ENCODE measurements at regions not wholly inside any gene's neighbourhood (a gene's known extent, or its start where the extent isn't known, plus 50 kb on each side); places are given as distances from the start of the nearest gene placed in this dataset.

DNA sequence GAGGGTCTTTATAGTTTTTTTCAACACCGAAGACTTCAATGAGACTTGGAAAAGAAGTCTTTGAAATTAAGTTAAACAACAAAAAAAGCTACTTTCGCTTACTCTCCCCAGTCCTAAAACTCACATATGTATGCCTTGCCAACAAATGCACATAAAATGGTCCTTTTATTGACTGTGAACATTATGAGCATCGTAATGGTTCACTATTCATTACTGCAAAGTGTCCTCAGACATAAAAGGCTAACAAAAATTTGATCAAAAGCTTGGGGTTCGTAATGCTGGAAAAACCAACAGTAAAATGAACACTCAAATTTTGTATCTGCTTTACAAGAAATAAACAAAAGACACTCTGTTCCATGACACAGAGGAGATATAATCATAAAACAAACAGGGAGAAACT lies 285.3 kb upstream of the SLC8A1 start:
- Histone ChIP-seq H4K20me1 (ENCODE audit: insufficient read depth) (no peaks in the 10 kb centered on the region), H3F3A (ENCODE audit: insufficient read depth, low read depth) (no peaks in the 10 kb centered on the region), H3K79me2 (ENCODE audit: low read depth) (no peaks in the 10 kb centered on the region), H3K27ac (no peak overlapping the region), H3K27me3 (ENCODE audit: insufficient read depth, low read depth) (no peaks in the 10 kb centered on the region), H3K9me3 (ENCODE audit: insufficient read depth, low read depth) (no peaks in the 10 kb centered on the region), H3K36me3 (ENCODE audit: low read depth) (no peaks in the 10 kb centered on the region), H3K4me3 (no peak overlapping the region), H3K4me2 (no peak overlapping the region), H2AFZ (no peak overlapping the region), H3K9me2 (ENCODE audit: insufficient read depth) (no peaks in the 10 kb centered on the region), H3K4me1 (replicated peaks; ENCODE audit: insufficient read depth) (peaks cover 26% of the 10 kb centered on the region)
- BruUV-seq (replicated peaks): no TSS peak
- TF ChIP-seq EZH2 (IDR thresholded peaks at IDR 0.05; ENCODE audit: low read depth): no peak
- TF ChIP-seq, protein P1, sequence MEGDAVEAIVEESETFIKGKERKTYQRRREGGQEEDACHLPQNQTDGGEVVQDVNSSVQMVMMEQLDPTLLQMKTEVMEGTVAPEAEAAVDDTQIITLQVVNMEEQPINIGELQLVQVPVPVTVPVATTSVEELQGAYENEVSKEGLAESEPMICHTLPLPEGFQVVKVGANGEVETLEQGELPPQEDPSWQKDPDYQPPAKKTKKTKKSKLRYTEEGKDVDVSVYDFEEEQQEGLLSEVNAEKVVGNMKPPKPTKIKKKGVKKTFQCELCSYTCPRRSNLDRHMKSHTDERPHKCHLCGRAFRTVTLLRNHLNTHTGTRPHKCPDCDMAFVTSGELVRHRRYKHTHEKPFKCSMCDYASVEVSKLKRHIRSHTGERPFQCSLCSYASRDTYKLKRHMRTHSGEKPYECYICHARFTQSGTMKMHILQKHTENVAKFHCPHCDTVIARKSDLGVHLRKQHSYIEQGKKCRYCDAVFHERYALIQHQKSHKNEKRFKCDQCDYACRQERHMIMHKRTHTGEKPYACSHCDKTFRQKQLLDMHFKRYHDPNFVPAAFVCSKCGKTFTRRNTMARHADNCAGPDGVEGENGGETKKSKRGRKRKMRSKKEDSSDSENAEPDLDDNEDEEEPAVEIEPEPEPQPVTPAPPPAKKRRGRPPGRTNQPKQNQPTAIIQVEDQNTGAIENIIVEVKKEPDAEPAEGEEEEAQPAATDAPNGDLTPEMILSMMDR (conservative IDR thresholded peaks at IDR 0.05): no peak
- intact Hi-C loops (cut with micrococcal nuclease; ENCODE audit: unreplicated experiment): no loop called here
- ChIA-PET POLR2A (ENCODE audit: unreplicated experiment) (no interaction called here), CTCF (no interaction called here)
- DNase-seq: no peak

GRCh38 chr2:40740419-40740818 lies 288.5 kb upstream of the SLC8A1 start:
- DNase-seq: no peak
- ChIA-PET POLR2A (ENCODE audit: unreplicated experiment) (interaction anchor here (0.6 kb wide), 1 partner anchor 166 kb away, joined by 4 read pairs; no protein-coding TSS in a partner anchor), CTCF (no interaction called here)
- H3K4me1 ChIP-seq (replicated peaks; ENCODE audit: insufficient read depth): peaks cover 11% of the 10 kb centered on the region
- no peak overlapping the region for H3K4me3 ChIP-seq
- H3K9me2 ChIP-seq (ENCODE audit: insufficient read depth): no peaks in the 10 kb centered on the region
- H3F3A ChIP-seq (ENCODE audit: insufficient read depth, low read depth): no peaks in the 10 kb centered on the region
- no peak overlapping the region for H3K4me2 ChIP-seq
- H3K9me3 ChIP-seq (ENCODE audit: insufficient read depth, low read depth): no peaks in the 10 kb centered on the region
- H3K79me2 ChIP-seq (ENCODE audit: low read depth): no peaks in the 10 kb centered on the region
- intact Hi-C loops (cut with micrococcal nuclease; ENCODE audit: unreplicated experiment): no loop called here
- H2AFZ ChIP-seq: no peak overlapping the region
- BruUV-seq (replicated peaks): no TSS peak
- TF ChIP-seq EZH2 (IDR thresholded peaks at IDR 0.05; ENCODE audit: low read depth): no peak
- TF ChIP-seq, protein P1 (conservative IDR thresholded peaks at IDR 0.05): no peak
- no peaks in the 10 kb centered on the region for H3K27me3 ChIP-seq (ENCODE audit: insufficient read depth, low read depth)
- H3K27ac ChIP-seq: no peak overlapping the region
- no peaks in the 10 kb centered on the region for H3K36me3 ChIP-seq (ENCODE audit: low read depth)
- no peaks in the 10 kb centered on the region for H4K20me1 ChIP-seq (ENCODE audit: insufficient read depth)

DNA sequence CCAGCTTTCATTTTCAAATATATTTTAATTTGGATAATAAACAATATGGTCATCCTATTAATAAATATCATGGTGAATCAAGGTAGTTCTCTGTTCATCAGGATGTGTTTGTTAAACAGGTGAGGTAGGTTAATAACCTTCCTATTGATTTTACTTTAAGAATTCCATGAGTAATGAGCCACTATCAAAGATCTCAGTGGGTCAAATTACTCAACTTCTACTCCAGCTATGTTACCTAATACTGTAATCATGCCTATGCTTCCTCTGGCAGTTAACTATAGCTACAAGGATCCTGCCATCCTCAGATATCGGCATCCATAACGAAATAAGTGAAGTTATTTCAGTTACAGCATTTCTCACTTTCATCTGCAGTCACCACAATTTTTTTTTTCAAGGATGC lies 289.6 kb upstream of the SLC8A1 start:
- CTCF ChIA-PET: no interaction called here
- Histone ChIP-seq H3K27ac (no peak overlapping the region), H3K9me3 (ENCODE audit: insufficient read depth, low read depth) (no peaks in the 10 kb centered on the region), H3K9me2 (ENCODE audit: insufficient read depth) (no peaks in the 10 kb centered on the region), H3K4me3 (no peak overlapping the region), H3K4me1 (replicated peaks; ENCODE audit: insufficient read depth) (peaks cover 11% of the 10 kb centered on the region), H3K27me3 (ENCODE audit: insufficient read depth, low read depth) (no peaks in the 10 kb centered on the region), H2AFZ (no peak overlapping the region), H3K4me2 (peak overlapping the region; percentile 27; the same call in 1 of the 2 replicates), H3F3A (ENCODE audit: insufficient read depth, low read depth) (no peaks in the 10 kb centered on the region), H3K36me3 (ENCODE audit: low read depth) (no peaks in the 10 kb centered on the region), H3K79me2 (ENCODE audit: low read depth) (no peaks in the 10 kb centered on the region), H4K20me1 (ENCODE audit: insufficient read depth) (no peaks in the 10 kb centered on the region)
- intact Hi-C loops (cut with micrococcal nuclease; ENCODE audit: unreplicated experiment): no loop called here
- no peak for TF ChIP-seq EZH2 (IDR thresholded peaks at IDR 0.05; ENCODE audit: low read depth)
- TF ChIP-seq, protein P1 (conservative IDR thresholded peaks at IDR 0.05): no peak
- DNase-seq: peak in 1 of 2 experiments; percentile 74
- POLR2A ChIA-PET (ENCODE audit: unreplicated experiment): interaction anchor here (0.5 kb wide), 1 partner anchor 25 kb away, joined by 5 read pairs; no protein-coding TSS in a partner anchor
- BruUV-seq (replicated peaks): no TSS peak

Measured in PC-9 (cell line).